Vagina (tissue), 2 donors: ENCODE measurements at regions not wholly inside any gene's neighbourhood (a gene's known extent, or its start where the extent isn't known, plus 50 kb on each side); places are given as distances from the start of the nearest gene placed in this dataset.

Source experiments
- DNase-seq, 2 donors: peaks; one replicate each; pipeline ENCODE4 v3.0.0-alpha.2; 2017; ENCODE audit errors: extremely low spot score in 2 of 2
- H3K27ac ChIP-seq: fragments of 200-600 bp; sonication (generic); one replicate; pipeline ENCODE4 v1.5.1; 2019
- H3K27me3 ChIP-seq: fragments of 200-600 bp; sonication (generic); one replicate; pipeline ENCODE4 v1.5.1; 2019
- H3K36me3 ChIP-seq, 2 donors: fragments of 200-600 bp; sonication (generic); one replicate each; pipeline ENCODE4 v1.5.1; 2017 to 2019
- H3K4me1 ChIP-seq: fragments of 200-600 bp; sonication (generic); one replicate; pipeline ENCODE4 v1.5.1; 2019
- H3K4me3 ChIP-seq, 2 donors: fragments of 200-600 bp; sonication (generic); 1 replicate in 1 of 2; 2 replicates in 1 of 2; pipeline ENCODE4 v1.5.1; 2016 to 2019
- H3K9me3 ChIP-seq: fragments of 200-600 bp; sonication (generic); one replicate; pipeline ENCODE4 v1.5.1; 2019
- CTCF ChIP-seq, 3 experiments: fragments of 450-650 bp in 2 of 3; fragments of 200-600 bp in 1 of 3; sonication (generic) in 1 of 3; IDR thresholded peaks; one replicate each; pipeline ENCODE4 v1.5.1; 2017 to 2019; ENCODE audit warnings: antibody characterized with exemption in 3 of 3, mild to moderate bottlenecking in 2 of 3, moderate library complexity in 2 of 3
- POLR2A ChIP-seq, 2 donors: fragments of 450-650 bp; IDR thresholded peaks; one replicate each; pipeline ENCODE4 v1.6.1; 2017; ENCODE audit warnings: antibody characterized with exemption in 2 of 2, mild to moderate bottlenecking in 2 of 2, moderate library complexity in 2 of 2
- POLR2AphosphoS5 ChIP-seq, 2 donors: sonication (generic); formaldehyde crosslinking; IDR thresholded peaks; one replicate each; pipeline ENCODE4 v1.9.0; 2017; ENCODE audit warnings: antibody characterized with exemption in 2 of 2, mild to moderate bottlenecking in 2 of 2, low read depth in 1 of 2; ENCODE audit not compliant: insufficient read depth in 1 of 2
- intact Hi-C: fragments of 100-400 bp; cut with DNase I; formaldehyde crosslinking; loops from one replicate; pipeline ENCODE4 v1.15.1; 2023

DNA sequence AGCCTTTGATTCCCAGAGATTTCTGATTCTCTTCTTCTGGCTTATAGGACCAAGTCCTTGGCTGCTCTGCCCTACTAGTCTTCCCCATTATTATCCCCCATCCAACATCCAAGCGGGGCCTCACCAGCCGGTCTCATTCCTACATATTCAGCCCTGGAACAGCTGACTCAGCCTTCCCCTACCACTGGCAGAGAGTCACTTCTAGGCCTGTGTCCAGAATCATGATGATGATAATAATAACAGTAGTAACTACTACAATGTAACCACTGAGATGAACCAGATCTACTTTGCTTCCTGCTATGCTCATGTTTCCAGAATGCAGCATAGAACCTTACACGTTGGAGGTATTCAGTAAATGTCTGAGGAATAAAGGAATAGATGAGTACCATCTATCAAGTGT, 295.2 kb downstream of the SRBD1 start:
- TF ChIP-seq POLR2AphosphoS5 (IDR thresholded peaks at IDR 0.05; ENCODE audit: insufficient read depth in 1 of 2, low read depth in 1 of 2) (no peak), CTCF (IDR thresholded peaks at IDR 0.05) (no peak), POLR2A (IDR thresholded peaks at IDR 0.05) (no peak)
- no peak for DNase-seq
- Histone ChIP-seq H3K27me3 (no peaks in the 10 kb centered on the region), H3K4me1 (no peaks in the 10 kb centered on the region), H3K27ac (no peak overlapping the region), H3K4me3 (no peak overlapping the region), H3K36me3 (no peaks in the 10 kb centered on the region), H3K9me3 (no peaks in the 10 kb centered on the region)
- intact Hi-C loops = no loop called here

GRCh38 chr2:45312275-45312674, 298.8 kb downstream of the SRBD1 start:
- Histone ChIP-seq H3K4me3 (no peak overlapping the region), H3K36me3 (no peaks in the 10 kb centered on the region), H3K27ac (no peak overlapping the region), H3K4me1 (no peaks in the 10 kb centered on the region), H3K9me3 (no peaks in the 10 kb centered on the region), H3K27me3 (no peaks in the 10 kb centered on the region)
- no peak for DNase-seq
- no peak for TF ChIP-seq CTCF (IDR thresholded peaks at IDR 0.05)
- TF ChIP-seq POLR2A (IDR thresholded peaks at IDR 0.05) = no peak
- TF ChIP-seq POLR2AphosphoS5 (IDR thresholded peaks at IDR 0.05; ENCODE audit: insufficient read depth in 1 of 2, low read depth in 1 of 2) = no peak
- intact Hi-C loops = no loop called here

DNA sequence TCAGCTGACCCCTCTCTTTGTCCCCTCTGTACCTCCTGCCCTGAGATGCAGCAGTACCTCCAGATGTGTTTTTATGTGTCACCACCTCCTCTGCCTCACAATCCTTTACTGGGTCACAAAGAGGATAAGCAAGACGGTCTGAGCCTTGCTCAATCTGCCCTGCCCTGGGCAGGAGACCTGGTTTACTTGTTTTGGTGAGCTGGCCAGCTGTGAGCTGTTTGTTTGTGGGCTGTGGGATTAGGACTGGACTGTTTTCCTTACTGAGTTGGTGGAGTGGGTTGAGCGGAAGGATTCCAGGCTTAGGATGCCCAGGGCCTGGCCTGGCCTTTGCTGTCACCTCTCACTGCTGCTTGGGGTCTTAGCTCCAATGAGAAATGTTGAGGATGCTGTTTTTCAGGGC, 299.5 kb downstream of the SRBD1 start:
- Histone ChIP-seq H3K27me3 (no peaks in the 10 kb centered on the region), H3K9me3 (no peaks in the 10 kb centered on the region), H3K36me3 (no peaks in the 10 kb centered on the region), H3K4me1 (no peaks in the 10 kb centered on the region), H3K27ac (no peak overlapping the region), H3K4me3 (no peak overlapping the region)
- TF ChIP-seq CTCF (IDR thresholded peaks at IDR 0.05) = no peak
- intact Hi-C loops = no loop called here
- no peak for DNase-seq

- Histone ChIP-seq H3K27me3 (no peaks in the 10 kb centered on the region), H3K4me1 (no peaks in the 10 kb centered on the region), H3K9me3 (no peaks in the 10 kb centered on the region), H3K36me3 (no peaks in the 10 kb centered on the region), H3K27ac (no peak overlapping the region), H3K4me3 (no peak overlapping the region)
- DNase-seq = no peak
- intact Hi-C loops = no loop called here
- TF ChIP-seq POLR2AphosphoS5 (IDR thresholded peaks at IDR 0.05; ENCODE audit: insufficient read depth in 1 of 2, low read depth in 1 of 2) = no peak
- no peak for TF ChIP-seq POLR2A (IDR thresholded peaks at IDR 0.05)
- no peak for TF ChIP-seq CTCF (IDR thresholded peaks at IDR 0.05)
These were observed 297.9 kb upstream of the SIX2 start for GRCh38 chr2:45307147-45307546.

GRCh38 chr2:45305599-45305998, 296.3 kb upstream of the SIX2 start:
- no peak overlapping the region for H3K4me3 ChIP-seq
- TF ChIP-seq CTCF (IDR thresholded peaks at IDR 0.05) (no peak), POLR2AphosphoS5 (IDR thresholded peaks at IDR 0.05; ENCODE audit: insufficient read depth in 1 of 2, low read depth in 1 of 2) (no peak), POLR2A (IDR thresholded peaks at IDR 0.05) (no peak)
- no peaks in the 10 kb centered on the region for H3K36me3 ChIP-seq
- DNase-seq = no peak
- H3K4me1 ChIP-seq = no peaks in the 10 kb centered on the region
- intact Hi-C loops = no loop called here
- no peaks in the 10 kb centered on the region for H3K27me3 ChIP-seq
- H3K27ac ChIP-seq = no peak overlapping the region
- H3K9me3 ChIP-seq = no peaks in the 10 kb centered on the region
